PFSK-1 (cell line): ENCODE measurements at regions not wholly inside any gene's neighbourhood (a gene's known extent, or its start where the extent isn't known, plus 50 kb on each side); places are given as distances from the start of the nearest gene placed in this dataset.

Source experiments
- POLR2AphosphoS5 ChIP-seq: IDR thresholded peaks from 2 replicates; pipeline ENCODE4 v1.6.1; 2012; ENCODE audit warnings: low read depth, mild to moderate bottlenecking, control low read depth, low read length, moderate library complexity
- TAF1 ChIP-seq: IDR thresholded peaks from 2 replicates; pipeline ENCODE4 v1.6.1; 2012; ENCODE audit warnings: low read length, control low read depth, borderline replicate concordance; ENCODE audit not compliant: insufficient read depth

DNA sequence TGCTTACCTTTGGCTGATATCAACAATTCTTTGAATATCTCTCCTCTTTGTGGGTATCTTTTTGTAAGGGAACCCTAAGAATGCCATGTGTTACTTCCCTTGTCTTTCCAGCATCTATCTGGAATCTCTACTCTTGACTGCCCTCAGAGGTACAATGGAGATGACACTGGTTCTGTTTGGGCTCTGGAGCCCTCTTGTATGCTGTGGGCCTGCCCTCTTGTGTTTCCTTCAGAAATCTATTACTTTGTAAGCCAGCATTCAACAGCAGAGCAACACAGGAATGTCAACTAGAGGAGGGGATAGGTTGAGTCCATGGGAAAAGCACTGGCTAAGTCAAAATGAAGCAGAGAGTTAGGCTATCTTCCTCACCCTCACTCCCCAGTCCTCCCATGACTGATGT is 142.3 kb downstream of the XPNPEP1 start:
- TF ChIP-seq POLR2AphosphoS5 (no peak), TAF1 (no peak)
